NCI-H82 treated with DMSO at 0.1 percent for 48 hours (cell line): ENCODE measurements at regions not wholly inside any gene's neighbourhood (a gene's known extent, or its start where the extent isn't known, plus 50 kb on each side); places are given as distances from the start of the nearest gene placed in this dataset.
"Not testable (repeated sequence)": the region's sequence is repeated elsewhere in the genome, so short reads cannot be mapped to it uniquely, and the experiment has no call there.

Experiments used
- DNase-seq: peaks from one replicate; lab custom pipeline; 2025; ENCODE audit not compliant: unreplicated experiment; lab: John Stamatoyannopoulos, UW

DNA sequence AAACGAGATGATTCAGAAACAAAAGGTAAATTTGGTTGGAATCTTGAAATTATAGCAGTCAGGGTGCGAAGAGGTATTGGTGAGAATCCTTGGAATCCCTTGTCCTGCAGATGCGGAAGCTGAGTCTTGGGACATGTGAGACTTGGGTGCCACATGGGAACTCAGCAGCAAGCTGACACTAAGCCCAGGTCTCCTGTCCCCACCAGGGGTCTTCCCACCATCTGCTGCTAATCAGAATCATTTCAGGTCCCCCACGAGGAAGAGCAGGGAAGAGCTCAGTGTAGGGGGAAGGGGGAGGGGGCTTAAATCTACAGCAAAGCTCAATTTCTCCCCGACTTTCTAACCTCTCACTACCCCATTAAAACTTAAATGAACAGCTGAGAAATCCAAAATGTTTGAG lies 126.1 kb upstream of the BMPER start:
- DNase-seq, result no peak

DNA sequence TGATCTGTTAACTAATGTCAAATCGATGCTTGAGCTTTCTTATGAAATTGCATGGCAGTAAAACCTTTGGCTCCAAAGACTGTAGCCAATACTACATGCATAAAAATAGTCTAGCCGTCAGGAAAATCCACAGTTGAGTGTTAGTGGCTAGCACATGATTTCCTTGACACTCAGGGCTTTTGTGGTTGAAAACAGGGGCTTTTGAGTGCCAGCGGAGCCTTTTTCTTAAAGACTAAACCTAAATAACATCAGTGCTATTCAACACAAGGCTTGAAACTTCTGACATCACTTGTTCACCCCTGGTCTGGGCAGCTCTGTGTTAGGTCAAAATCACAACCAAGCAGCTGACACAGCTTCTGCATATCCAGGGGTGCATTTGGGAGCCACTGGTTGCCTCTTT lies 124.2 kb upstream of the BMPER start:
- DNase-seq, result no peak

DNA sequence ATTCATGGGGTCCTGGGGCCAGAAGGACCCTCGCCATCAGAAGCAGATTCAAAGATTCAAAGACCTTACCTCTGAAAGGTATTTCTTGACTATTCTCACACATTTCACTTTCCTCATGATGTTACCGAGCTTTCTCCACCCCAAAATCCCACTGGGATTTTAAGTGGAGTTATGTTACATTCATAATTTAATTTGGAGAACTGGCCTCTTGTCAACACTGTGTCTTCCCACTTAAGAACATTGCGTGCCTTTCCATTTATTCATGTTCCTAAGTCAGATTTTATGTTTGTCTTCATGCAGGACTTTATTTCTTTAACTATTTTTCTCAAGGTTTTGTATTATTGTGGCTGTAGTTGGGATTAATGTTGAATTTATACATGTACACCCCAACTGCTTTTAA lies 123.5 kb upstream of the BMPER start:
- DNase-seq, result no peak

DNA sequence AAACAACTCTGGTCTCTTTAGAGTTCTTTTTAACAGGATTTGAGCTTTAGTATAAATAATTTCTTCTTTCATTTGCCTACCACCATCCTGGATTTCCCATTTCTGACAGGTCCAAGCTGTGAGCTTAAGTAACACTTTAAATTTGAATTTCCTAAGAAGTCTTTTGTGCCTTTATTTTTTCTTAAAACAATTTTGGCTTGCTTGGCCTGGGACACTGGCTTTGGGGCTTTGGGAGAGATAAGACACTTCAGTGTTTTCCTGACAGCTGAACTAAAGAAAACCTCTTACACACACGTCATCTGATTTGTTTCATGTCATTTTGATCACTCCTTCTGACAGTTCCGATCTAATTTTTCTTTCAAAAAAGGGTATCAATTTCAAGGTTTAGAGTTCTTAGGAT lies 121.3 kb upstream of the BMPER start:
- DNase-seq, result no peak

DNA sequence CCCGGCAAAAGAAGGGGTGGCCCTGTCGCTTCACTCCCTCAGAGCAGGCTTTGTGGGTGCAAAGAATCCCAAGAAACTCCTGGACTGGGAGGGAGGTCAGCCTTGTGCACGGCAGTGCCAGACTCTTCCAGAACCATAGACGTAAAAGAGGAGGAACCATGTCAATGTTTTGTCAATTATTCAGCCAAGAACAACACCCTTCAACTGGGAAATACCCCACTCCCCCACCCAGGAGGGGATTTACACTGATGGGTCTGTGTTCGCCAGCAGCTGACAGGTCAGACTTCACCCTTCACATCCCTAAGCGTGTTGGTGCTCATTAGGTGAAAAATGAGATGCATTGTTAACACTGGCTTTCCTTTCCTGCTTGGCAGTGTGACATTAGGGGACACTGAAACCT lies 116.8 kb upstream of the BMPER start:
- DNase-seq, result no peak

DNA sequence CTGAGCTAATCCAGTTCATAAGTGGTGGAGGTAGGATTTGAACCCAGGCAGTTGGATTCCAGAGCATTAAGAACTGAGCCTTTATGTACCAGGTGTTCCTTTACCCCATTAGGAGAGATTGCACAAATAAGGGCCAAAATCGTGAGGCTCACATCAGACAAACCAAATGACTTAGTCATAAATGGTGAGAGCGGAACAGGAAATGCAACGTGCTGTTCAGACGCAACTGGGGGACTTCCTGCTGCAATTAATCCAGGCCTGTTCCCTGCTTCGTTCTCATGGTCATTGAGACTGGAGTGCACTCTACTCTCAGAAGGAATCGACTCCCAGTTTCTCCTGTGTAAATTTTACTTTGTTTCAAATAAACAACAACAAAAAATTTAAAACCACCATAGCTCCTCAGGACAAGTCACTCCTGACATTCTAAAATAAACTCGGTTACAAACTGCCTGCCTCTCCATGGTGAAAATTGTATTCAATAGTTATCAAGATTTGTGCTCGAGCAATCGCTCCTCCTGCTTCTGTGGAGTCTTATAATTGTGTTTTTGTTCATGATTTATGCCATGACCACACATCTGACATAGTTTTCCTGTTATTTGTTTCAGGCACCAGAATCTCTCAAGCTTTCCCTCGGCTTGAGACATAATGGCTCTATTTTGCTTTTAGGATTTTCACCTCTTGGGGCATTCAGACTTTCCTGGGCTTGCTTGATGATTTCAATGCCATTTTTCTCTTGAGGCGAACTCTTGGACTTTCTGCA lies 115.3 kb upstream of the BMPER start:
- no peak for DNase-seq

DNA sequence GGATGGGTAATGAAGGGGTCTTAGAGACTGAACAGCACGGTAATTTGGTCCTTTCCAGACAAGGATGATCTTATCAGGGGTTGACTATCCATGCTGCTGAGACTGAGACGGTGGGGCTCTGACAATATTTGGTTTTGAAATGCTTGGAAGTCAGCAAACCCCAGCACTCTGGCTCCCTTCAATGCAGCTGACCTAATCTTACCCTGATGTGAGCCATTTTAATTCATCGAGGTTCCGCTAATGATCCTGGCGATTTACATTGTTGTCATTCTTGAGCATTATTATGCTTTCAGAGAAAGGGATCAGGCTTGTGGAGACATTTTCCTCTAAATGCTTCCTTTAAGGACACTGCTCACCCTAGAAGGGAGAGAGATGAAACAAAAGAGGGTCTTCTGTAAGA lies 114.6 kb upstream of the BMPER start:
- no peak for DNase-seq

DNA sequence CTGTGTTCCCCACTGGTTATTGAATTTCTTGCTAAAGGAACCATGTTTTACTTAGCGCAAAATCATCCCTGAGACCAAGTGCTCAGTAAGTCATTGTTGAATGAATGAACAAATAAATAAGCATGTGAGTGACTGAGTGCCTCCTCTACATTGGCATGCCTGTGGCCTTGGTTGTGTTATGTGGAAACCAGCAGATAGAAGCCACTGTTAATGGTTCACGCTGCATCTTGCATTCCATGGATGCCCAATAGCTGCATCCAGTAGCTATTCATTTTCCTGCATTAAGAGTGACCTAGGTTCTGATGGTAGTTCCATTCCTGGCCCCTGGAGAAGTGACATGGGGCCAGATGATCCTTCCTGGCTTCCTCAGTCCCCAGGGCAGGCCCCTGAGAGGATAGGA lies 113.3 kb upstream of the BMPER start:
- no peak for DNase-seq

DNA sequence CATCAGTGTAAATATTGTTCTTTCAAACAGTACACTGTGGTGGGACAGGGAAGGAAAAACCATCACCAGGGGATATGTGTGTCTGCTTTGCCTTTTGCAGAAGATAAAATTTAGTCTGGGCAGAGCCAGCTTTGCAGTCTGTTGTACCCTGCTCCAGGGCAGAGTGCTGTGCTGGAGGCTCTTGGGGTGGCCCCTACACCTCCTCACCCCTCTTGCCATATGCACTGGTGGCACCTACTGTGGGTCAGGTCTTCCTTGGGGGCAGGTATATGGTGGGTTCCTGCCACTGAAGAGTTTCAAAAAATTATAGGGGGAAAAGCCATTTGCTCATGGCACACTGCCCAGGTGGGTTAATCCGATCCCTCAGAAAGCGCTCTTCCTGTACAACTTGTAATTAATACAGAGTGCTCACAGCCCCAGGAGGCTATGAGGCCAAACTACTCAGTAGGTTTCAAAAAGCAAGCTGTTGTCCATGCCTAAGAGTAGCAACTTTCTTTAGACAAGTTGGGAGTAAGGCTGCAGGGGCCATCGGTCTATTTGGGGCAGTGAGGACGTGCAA lies 112.7 kb upstream of the BMPER start:
- DNase-seq, result no peak

DNA sequence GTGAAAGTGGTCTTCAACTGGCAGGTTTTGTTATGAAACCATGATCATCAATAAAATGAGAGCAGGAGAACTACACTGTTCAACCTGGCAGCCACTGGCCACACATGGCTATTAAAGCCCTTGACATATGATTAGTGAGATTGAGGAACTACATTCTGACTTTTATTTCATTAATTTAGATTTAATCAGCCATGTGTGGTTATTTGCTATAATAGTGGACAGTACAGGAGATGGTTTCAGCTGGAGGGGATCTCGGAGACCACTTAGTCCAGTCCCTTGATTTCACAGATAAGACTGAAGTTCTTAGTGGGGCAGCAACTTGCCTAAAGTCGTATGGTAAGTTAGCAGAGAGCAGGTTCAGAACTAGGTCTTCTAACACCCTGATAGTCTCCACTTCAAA lies 111.7 kb upstream of the BMPER start:
- DNase-seq, result no peak

DNA sequence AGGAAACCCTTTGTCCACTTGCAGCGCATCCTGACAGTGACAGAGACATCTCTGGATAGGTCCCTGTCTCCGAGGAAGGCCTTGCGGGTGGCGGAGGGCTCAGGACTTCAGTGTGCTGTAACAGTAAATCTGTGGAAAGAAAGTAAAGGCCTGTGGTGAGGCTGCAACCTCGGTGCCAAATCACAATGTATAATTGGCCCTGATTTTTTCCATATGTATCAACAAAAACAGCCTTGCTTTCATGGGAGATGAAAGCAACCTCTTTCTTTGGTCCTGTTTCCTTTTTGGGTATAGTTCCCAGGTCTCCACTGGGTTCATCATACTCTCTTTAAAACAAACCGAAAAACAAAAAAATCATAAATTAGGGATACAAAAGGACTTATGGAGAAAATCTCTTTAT lies 110.9 kb upstream of the BMPER start:
- no peak for DNase-seq

DNA sequence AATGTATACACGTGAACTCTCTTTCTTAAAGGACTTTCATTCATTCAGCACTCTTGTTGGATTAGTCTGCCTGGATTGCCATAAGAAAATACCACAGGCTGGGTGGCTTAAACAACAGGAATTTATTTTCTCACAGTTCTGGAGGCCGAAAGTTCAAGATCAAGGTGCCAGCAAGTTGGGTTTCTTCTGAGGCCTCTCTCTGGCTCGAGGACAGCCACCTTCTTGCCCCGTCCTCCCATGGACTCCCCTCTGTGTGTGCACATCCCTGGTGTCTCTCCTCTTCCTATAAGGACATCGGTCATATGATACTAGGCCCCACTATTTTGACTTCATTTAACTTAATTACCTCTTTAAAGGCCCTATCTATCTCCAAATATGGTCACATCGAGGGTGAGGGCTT lies 110.4 kb upstream of the BMPER start:
- no peak for DNase-seq

DNA sequence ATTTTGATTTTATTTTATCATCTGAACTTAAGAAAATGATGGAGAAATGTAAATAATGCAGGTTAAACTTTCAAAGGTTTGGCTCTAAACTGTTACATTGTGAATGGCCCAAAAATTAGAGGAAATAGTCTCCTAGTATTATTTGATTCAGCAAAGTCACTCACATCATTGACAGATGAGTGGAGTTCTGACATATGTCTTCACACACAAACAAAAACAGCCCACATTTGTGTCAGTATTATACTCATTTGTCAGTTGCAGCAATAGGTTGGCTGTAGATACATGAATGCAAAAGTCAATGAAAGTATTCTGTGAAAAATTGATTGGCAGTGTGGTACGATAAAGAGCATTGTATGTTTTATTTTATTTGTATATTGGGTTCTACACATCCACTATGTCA lies 108.8 kb upstream of the BMPER start:
- DNase-seq, result no peak

DNA sequence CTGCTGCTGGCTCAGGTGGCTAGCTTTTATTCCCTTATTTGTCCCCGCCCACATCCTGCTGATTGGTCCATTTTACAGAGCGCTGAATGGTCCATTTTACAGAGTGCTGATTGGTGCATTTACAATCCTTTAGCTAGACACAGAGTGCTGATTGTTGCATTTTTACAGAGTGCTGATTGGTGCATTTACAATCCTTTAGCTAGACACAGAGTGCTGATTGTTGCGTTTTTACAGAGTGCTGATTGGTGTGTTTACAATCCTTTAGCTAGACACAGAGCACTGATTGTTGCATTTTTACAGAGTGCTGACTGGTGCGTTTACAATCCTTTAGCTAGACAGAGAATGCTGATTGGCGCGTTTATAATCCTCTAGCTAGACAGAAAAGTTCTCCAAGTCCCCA lies 107.8 kb upstream of the BMPER start:
- not testable (repeated sequence) for DNase-seq

DNA sequence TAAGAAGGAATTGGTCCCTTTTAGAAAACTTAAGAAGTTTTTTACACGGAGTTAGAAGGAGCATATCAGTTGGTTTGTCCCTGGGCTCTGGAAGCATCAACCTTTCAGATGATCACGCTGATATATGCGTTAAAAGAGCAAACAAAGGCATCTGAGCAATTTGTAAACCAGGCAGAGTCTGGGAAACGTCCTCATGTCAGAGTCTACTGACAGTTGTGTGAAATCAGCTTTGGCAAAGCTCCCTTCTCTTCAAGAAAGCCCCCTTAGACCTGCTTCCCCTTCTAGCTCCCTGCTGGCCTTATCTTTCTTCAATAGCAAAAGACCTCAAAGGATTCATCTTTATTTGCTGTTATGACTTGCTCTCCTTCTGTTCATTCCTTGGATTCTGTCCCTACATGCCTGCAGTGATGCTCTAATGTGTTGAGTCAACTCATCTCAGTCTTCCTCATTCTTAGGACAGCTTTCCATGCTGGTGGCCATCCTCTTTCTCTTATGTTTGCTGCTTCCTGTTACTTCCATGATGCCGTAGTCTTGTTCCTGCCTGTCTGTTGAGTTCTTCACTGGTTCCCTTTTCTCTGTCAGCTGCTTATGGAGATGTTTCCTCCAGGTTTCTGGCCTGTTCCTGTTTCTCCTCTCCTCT lies 106.5 kb upstream of the BMPER start:
- DNase-seq, result no peak

DNA sequence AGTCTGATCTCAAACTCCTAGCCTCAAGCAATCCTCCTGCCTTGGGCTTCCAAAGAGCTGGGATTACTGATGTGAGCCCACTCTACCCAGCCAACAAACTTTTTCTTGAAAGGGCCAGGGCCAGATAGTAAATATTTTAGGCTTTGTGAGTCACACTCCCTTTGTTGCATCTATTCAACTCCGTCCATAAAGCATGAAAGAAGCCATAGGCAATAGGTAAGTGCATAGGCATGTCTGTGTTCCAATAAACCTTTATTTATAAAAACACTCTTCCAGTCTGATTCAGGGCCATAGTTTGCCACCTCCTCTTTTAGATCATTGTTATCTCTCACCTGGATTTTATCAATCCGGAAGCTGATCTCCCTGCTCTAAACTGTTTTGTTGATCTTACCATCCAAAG lies 105.6 kb upstream of the BMPER start:
- no peak for DNase-seq

DNA sequence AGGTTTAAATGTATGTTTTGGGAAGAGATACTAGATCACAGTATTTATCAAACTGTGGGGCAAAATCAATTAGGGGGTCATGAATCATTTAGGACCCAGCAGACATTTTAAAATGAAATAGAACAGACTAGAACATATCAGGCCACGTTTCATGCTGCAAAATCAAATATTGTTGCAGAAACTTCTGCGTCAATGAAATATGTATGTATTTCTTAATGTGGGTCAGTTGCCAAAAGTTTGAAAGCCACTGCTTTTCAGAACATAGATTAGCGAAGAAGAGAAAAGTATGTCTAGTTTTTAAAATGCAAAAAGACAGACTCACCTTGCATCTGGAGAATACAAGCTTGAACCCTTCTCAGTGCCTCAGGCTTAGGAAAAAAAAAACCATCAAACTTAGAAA lies 102.7 kb upstream of the BMPER start:
- no peak for DNase-seq

DNA sequence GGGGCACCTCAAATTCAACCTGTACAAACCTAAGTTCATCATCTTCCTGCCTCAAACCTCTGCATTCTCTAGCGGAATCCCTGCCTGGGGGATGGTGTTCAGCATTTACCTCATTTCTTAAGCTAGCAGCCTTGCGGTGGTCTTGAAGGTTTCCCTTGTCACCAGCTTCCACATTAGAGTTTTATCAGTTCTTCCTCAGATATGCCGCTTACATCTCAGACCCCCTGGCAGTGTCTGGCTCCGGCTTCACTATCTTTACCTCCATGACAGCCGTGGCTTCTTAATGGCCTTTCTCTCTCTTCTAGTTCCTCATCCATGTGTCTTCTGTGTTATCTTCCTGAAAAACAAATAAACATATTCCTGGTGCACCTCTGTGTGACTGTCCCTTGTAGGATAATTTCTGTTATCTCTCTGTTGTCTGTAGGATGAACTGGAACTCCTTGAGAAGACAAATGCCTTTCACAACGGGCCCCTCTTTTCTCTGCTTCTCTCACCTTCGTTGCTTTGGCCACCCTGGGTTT lies 101.1 kb upstream of the BMPER start:
- no peak for DNase-seq

DNA sequence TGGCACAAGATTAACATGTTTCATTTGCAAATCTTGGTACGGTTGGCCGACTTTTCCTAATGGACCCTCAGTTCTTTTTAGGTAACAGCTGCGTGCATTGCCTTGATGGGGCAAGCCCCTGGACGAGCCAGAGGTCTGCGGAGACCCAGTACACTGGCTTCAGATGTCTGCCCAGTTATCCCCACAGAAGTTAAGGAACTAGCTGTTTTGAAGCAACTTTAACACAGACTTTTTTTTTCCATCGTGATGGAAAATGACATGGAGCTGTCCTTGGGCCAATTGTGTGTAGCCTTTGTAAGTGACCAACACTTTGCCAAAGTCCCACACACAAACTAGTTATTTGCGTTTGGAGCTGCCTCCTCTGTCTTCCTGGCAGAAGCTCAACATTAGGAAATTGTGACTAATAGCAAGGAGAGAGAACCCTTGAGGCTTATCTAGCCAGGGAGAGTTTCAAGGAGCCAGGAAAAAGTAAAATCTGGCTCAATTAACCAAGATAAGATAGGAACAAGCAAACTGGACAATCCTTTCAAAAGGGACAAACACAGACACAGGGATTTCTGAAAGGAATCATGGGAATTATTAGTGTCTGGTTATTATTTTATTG lies 99.6 kb upstream of the BMPER start:
- no peak for DNase-seq

DNA sequence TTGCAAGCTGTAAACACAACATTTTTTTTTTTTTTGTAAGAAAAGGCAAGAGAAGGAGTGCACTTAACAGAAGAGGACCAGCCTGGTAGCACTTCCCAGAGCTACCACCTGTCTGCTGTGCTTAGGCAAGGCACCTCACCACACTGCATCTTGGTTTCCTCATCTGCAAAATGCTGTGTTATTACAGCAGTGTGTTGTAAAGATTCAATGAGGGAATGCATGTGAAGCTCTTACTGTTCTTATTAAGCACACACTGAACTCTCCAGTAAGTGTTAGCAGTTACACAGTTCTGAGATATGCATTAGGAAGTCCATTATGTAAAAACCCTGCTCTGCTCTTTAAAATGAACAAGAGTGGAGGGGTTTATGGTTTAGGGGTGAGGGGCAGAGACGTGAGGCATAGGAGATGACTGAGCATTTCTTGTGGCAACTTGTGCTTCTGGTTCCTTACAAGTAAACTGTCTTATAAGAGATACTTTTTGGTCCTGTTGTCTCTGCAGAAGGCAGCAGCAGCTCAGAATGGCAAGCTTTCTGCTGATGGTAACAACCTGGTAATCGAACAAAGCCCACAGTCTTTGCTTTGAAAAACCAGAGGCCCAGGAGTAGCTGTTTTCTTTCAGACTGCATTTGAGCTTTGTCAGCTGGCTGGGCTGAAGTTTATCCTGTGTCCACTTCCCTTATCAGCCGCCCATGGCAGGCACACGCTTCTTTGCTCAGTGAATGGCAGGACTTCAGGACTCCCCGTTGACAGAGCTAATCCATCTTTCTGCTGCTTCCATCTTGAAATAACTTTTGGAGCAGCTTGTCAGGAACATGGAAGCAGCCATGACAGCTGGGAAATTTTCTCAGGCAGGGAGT lies 98.8 kb upstream of the BMPER start:
- DNase-seq, result no peak

DNA sequence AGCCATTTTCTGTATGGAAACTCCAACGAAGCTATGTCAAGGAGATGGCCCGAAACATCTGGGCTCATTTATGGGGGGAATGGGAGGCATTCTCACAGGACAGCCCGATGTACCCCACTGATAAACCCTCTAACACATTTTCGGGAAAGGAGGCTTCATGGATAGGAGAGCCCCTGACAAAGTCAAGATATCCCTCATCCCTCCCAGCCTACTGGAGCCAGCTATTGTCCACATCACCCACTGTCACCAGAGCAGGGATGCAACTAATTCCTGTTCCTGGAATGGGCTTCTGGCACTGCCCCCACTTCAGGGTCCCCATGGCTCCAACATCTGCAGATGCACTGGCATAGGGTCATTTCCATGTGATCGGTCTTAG lies 98.2 kb upstream of the BMPER start:
- no peak for DNase-seq
